HG02642 (cell line): ENCODE measurements at regions not wholly inside any gene's neighbourhood (a gene's known extent, or its start where the extent isn't known, plus 50 kb on each side); places are given as distances from the start of the nearest gene placed in this dataset.
"Not testable (repeated sequence)": the region's sequence is repeated elsewhere in the genome, so short reads cannot be mapped to it uniquely, and the experiment has no call there.

Experiments used
- ATAC-seq: cut with Tn5 transposase; IDR thresholded peaks from one replicate; pipeline ENCODE4 v1.9.1; 2021; ENCODE audit warnings: mild to moderate bottlenecking; ENCODE audit not compliant: unreplicated experiment, poor library complexity

DNA sequence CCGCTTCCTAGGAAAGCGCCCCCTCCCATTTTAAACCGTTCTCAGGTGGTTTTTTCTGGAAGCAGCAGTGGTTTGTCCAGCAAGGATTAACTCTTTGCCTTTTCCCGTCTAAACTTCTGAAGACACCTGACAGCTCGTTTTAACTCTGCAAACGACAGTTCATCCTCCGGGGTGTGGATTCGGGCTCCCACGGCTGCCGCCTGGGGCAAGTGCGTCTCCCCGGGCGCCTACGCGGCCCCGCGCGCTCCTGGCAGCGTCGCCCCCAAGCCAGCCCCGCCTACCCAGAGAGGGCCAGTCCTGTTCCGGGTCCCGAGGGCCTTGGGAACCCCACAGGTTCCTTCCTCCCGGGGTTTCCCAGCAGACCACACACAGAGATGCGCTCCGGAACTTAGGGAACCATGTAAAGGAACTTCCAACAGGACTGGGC, 54.4 kb downstream of the PRR18 start:
- peak; percentile 45 for ATAC-seq

DNA sequence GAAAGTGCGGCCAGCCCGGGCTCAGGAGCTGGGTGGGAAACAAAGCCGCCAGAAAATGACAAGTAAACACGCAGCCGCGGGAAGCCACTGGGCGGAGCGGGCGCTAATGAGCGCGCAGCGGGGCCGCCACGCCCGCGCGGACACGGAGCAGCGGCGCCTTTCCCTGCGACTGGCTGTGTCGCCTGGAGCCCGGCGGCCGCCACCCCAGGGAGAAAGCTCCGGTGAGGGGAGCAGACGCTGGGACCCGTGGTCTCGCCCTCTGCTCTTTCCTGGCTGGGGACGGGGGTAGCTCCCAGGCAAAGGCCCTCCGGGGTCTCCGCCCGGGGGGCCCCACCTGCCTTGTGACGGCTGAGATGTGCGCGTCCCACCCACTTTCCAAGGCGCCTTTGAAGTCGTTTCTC, 54.9 kb downstream of the PRR18 start:
- ATAC-seq, result peak; percentile 60

DNA sequence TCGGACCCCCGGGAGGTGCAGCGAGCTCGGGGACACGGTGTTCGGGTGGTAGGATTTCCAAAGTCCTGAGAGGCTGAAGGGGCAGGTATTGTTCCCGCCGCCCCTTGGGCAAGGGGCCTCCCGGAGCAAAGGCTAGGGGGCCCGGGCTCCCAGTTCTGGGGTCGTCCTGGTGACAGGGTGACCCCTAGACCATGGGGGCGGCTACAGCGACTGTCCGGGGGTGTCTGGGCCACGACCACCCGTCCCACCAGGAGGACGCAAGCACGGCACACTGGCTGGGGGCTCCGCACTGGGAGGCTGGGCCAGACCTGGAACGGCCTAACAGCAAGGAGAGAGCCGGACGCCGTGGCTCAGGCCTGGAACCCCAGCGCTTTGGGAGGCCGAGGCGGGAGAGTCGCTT, 55.6 kb downstream of the PRR18 start:
- no peak for ATAC-seq

DNA sequence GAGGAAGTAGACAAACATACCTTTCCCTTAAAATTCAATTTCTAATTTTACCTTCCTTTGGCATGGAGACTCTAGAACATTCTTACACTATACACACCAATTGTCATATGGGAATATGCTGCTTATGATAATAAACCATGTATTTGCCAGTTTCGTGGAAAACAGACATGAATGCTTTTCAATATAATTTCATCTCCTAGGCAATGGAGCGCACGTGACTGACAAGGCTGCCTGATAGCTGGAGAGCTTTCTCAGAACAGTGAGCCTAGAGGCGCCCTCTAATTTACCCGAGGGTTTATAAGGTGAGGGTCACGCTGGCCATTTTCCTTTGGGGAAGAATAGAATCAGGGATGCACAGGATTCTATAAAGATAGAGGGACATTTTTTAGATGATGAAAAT, 56.5 kb downstream of the PRR18 start:
- no peak for ATAC-seq

DNA sequence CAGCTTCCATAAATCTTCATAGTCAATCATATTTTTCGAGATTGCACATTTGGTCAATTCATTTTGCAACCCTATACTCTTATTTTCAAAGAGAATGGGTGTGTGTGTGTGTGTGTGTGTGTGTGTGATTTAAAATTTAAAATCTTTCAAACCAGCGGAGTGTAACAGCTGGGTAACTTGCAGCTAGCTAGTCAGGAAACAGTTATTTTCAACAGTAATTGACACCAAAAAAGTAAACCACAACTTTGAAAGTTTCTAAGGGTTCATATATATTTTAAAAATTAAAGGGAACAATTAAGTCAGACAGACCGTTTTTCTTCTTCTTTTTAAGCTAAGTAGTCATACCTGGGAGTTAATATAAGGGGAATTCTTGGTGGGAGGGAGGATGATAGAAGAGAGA, 57.0 kb downstream of the PRR18 start:
- no peak for ATAC-seq

DNA sequence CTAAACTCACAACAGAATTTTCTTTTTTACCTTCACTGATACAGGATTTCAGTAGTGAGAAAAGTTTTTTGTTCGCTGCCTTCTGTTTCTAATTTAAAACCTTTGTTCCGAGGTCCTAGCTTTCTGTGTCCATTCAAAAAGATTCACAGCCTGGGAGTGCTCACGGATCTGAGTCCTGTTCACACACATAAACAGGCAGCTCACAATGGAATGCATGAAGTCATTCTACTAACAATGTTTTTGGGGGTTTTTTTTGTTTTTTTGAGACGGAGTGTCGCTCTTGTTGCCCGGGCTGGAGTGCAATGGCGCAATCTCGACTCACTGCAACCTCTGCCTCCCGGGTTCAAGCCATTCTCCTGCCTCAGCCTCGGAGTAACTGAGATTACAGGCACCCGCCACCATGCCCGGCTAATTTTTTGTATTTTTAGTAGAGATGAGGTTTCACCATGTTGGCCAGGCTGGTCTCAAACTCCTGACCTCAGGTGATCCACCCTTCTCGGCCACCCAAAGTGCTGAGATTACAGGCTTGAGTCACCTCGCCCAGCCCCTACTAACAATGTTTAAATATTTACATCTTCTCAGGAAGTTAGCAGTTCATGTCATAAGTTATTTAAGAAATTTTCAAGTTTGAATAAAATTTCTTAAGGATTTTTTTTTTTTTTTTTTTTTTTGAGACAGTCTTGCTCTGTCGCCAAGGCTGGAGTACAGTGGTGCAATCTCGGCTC, 59.0 kb downstream of the PRR18 start:
- ATAC-seq, result not testable (repeated sequence)

DNA sequence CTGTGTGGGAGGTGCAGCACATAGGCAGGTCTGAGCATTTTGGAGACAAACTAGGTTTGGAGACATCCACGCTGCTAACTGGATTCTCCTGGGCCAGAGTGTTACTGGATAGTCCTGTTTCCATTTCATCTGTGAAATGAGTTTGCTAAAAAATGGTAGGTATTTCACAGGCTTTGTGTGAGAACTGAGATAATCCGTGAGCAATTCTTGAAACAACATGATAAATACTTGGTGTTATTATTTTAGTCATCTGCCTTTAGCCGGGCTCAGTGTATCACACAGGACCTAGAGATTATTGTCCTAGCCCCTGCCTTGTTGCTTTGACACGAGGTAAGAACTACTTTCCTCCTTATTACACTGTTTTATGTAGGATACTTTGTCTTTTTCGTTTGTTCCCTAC, 63.0 kb downstream of the PRR18 start:
- ATAC-seq, result peak; percentile 9

DNA sequence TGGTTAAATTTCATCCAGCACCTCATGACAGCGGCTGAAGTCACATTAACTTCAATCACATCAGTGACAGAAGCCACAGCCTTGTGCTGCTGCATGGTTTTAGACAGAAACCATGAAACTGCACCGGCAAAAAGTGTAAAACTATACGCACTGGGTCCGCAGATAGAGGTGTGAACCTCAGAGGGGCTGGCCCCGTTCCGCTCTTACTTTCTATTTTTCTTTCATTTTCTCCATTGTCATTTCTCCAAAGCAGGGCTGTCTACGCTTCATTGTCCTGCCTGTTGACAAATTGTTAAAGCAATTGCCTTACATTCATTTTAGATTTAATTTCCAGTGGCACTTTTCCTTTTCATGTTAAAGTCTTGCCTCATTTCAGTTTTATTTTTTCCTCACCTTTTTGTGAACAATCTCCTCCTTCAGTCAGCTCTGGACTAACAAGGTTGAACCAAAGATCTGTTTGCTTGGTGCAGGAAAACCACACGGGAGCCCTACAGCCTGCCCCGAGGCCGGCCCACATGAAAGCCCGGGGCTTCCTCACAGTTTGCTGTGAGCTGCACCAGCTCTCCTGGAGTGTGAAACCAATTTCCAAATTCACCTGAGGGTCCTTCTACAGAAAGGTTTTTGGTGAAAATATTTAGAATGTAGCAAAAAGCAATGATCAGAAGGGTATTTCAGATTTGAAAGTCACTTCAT, 63.7 kb downstream of the PRR18 start:
- peak; percentile 82 for ATAC-seq

DNA sequence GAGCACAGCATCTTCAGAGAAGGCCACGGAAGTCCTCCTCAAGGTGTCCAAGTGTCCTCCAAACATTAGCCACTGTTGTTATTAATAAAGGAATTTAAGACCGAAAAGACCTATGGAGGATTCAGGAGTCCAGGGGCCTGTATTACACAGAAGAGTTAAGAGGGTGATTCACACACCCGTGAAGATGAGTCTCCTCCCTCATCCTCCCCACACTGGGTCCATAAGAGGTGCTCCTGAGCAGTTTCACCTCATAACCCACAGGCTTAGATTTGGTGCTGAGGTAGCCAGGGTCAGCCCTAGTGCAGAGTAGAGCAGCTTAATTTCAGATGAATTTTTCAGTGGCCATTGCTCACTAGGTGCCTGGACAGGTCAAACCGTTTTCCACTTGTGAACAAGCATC, 65.3 kb downstream of the PRR18 start:
- ATAC-seq, result no peak

DNA sequence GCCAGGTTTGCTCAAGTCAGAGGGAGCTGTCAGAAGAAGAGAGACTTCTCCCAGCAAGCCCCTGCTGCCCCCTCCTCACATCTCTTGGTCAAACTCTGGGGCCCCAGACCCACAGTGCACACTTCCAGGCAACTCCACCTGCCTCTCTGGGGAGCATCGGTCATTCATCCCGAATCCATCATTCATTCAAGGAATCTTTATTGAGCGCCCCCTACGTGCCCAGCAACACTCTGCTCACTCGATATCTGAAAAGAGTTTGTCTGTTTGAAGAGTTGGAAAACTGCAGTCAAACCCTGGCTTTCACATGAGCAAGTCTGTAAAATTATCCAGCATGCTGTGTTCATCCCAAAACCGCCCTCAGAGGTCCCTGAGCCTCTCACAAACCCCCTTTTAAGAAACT, 66.2 kb downstream of the PRR18 start:
- no peak for ATAC-seq

DNA sequence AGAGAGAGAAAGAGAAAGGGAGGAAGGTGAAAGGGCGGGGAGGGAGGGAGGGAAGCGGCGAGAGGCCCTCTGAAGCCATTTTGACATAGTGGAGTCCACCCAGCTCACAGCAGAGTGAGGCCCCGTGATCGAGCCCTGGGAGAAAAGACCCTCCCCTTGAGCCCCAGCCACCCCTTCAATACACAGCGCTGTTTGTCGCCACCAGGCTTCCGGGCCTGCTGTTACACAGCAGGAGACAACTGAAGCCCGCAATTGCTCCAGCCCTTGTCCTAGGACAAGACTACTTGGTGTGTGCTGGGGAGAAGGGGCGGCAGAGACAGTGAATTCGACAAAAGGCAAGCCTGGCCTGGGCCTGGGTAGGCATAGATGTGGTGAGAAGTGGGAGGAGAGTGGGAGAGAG, 67.3 kb downstream of the PRR18 start:
- ATAC-seq, result no peak

DNA sequence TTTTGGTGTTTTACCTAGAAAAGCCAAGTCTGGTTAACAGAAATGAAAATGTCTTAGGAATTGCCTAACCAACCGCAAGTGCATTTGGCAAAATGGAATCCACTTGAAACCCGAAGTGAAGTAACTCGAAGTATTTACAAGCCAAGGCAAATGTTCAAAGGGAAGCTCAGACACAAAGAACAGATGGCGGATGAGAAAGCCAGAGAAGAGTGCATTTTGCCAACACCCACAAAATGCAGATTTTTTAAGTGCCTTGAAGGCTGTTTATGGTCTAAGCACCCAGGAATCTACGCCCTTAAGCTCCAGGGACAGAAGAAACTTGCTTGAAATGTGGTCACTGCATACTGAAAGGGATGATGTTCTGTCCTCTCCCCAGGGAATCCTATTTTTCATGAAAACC, 70.0 kb upstream of the TBXT start:
- ATAC-seq, result no peak

DNA sequence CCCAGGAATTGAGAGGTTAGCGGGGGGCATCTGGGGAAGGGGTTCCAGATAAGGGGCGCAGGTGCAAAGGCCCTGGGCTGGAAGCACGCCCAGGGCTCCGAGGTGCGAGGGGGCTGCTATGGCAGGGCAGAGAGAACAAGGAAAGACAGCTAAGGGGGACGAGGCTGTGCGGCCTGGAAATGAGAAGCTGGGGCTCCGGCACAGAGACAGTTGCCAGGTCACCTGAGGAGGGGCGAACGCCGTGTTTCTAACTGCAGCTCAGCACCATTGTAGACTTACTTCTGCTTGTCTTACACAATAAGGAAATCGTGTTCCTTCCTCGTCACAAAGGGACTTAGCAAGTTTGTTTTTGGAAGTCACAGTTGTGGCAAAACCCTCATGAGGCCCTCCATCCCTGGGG, 68.9 kb upstream of the TBXT start:
- ATAC-seq, result no peak

DNA sequence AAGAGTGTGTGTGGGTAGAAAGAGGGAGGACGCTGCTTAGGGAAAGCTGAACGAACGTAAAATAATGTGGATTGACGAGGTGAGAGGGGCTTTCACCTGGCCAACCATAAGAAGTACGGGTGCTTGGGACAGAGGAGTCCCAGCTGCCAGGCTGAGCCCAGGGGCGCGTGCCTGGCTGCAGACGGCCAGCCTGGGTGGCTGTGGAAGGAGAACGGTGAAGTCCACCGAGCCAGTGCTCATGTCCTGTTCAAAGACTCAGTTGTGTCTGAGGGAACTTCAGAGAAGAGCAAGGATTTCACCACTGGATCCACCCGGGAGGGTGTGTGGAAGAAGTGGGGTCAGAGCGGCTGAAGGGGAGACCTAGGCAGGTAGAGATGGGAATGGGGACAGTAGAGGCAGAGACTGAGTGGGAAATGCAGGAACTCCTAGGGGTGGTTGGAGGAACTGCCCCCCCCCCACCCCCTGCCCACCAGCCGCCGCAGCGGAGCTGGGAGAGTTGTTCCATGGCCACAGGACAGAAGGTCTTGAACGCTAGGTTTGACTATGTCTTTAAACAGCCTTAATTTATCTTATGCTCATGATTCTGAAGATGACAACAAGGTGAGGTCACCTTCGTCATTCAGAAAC, 68.1 kb upstream of the TBXT start:
- ATAC-seq, result no peak

DNA sequence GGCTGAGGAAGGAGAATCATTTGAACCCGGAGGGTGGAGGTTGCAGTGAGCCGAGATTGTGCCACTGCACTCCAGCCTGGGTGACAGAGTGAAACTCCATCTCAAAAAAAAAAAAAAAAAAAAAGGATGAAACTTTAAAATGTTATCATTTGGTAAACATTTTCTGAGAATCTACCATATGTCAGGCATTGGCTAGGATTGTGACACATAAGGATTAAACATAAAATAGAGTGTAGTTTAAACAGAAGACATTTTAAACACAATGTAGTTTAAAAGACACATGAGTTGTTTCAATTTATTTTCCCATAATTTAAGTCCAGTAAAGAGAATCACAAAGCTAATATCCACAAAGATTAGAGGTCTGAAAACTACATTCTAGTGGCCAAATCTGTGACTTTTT, 63.5 kb upstream of the TBXT start:
- ATAC-seq, result not testable (repeated sequence)

DNA sequence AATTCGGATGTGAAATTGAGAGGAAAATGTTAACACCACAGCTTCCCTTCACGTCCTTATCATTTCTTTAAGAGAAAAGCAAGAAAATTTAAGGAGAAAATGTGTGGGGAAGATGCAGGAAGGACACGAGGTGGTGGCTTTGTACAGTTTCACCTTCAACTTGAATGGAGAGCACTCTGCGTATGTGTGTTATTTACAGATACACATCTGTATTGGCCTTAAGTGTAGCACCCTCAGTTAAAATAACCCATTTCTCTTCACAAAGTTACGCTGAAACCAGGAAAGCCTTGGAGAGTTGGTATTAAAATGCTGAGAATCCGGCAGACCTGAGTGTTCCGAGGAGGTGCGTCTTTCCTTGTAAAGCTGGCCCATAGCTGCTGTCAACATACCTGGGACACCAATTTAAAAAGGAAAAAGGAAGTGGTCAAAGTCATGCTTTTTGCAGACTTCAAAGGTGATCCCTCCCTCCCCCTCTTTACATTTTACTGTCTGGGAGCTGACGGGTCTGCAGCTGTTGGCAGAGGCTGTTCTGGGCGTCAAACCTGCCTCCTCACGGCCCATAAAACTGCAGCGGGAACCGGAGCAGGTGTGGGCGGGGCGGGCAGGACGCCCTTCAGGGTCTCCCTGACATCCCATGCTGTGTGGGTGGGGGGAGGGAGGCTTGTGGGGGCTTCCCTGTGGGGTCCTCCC, 61.3 kb upstream of the TBXT start:
- no peak for ATAC-seq

DNA sequence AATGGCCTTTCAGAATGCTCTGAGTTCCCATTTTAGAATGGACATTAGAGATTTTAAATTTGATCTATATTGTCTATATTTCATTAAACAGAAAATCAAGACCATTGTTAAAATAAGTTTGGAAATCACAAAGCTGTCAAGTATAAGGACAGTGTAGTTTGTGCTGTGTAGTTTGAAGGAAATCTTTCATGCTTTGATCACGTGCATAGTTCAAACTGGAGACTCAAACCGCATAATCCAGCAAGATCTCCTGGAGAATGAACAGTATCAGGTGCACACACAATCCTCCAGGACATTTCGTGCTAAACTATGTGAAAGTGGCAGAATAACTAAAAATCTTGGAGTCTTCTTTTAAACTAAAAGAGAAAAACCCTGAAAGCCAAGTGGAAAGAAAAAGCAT, 60.8 kb upstream of the TBXT start:
- no peak for ATAC-seq

DNA sequence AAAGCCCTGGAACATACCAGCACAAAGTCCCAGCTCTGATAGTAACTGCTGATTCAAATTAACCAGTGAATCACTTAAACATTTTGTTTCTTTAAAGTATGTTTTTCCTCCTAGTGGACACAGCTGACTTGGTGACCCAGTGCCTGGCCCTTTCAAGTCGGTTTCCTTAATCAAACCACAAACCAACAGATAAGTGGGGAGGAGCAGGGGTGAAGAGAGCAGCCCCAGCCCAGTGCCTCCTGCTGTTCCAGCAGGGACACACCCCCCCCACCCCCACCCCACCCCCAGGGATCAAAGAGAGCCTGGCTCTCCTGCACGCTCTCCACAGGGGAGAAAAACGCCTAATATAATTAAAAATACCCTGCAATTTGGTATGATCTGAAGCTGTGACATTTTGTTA, 55.4 kb upstream of the TBXT start:
- no peak for ATAC-seq

DNA sequence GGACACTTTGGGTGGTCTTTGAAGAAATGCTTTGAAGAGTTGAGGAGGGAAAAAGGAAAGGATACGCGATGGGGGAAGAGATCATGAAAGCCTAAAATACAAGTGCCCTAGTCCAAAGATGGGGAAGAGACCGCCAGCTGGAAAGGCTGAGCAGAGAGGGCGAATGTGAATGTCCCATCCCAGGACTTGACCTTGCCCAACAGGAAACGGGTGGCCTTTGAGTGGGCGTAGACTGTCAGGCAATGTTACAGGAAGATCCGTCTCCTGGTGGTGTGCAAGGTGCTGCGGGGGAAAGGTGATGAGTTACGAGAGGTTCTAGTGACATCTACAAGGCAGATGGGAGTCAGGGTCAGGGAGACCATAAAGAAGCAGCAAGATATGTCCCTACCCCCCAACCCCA, 55.0 kb upstream of the TBXT start:
- ATAC-seq, result no peak

DNA sequence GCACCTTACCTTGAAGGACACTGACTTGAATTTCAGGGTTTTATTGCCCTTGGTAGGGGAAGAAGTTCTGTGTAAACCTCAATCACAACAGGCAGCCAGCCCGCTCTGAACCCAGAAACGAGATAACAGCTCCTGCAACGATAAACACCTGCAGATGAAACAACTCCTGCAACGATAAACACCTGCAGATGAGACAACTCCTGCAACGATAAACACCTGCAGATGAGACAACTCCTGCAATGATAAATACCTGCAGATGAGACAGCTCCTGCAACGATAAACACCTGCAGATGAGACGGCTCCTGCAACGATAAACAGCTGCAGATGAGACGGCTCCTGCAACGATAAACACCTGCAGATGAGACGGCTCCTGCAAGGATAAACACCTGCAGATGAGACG, 54.0 kb upstream of the TBXT start:
- no peak for ATAC-seq

DNA sequence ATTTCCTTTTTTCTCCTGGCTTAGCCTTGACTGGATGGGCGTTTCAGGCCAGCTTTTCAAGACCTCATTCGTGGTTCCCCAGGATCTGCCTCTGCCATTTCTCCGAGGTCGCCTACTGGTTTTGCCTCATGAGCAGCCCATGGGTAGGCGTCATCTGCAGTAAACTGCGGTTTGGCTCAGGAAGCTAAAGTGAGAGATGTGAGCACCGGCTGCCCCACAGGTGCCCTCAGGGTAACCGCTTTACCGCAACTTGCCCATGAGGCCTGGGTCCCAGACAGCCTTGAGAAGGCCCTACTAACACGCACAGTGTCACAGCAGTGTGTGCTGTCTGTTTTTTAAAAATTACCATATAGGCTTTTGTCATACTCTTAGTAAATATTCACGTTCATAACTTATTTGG, 53.4 kb upstream of the TBXT start:
- ATAC-seq, result no peak
